Fibroblast of pulmonary artery (primary cell): ENCODE measurements at regions not wholly inside any gene's neighbourhood (a gene's known extent, or its start where the extent isn't known, plus 50 kb on each side); places are given as distances from the start of the nearest gene placed in this dataset.

ENCODE experiments used
- DNase-seq: peaks from one replicate; pipeline ENCODE4 v3.0.0-alpha.2; 2010; ENCODE audit warnings: low read depth
- H3K4me3 ChIP-seq: replicated peaks from 2 replicates; pipeline ENCODE4 v1.5.1; 2011; ENCODE audit warnings: low read depth, mild to moderate bottlenecking, control low read depth, low read length, moderate library complexity
- TF ChIP-seq, protein P1 (sequence below): IDR thresholded peaks from 2 replicates; pipeline ENCODE4 v1.5.1; 2011; ENCODE audit warnings: mild to moderate bottlenecking, control low read depth, low read length, inconsistent platforms; ENCODE audit errors: missing control alignments

DNA sequence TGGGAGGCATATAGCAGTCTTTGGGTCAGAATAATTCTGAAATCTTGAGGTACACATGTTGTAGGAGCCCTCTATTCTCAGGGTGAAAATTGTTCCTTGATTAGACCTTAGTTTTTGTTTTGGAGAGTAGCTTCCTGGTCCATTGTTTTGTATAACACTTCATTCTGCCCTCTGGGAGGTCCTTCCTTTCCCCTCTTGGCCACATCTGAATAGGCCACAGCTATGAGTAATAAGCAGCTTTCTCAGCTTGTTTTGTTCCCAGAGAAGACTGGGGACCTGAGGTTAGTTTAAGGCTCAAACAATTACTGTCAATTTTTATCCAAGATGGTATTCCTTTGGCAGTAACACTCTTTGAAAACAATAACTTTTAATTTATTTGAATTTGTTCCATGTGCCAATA lies 72.6 kb upstream of the NOL4 start:
- H3K4me3 ChIP-seq: no peak overlapping the region
- TF ChIP-seq, protein P1, sequence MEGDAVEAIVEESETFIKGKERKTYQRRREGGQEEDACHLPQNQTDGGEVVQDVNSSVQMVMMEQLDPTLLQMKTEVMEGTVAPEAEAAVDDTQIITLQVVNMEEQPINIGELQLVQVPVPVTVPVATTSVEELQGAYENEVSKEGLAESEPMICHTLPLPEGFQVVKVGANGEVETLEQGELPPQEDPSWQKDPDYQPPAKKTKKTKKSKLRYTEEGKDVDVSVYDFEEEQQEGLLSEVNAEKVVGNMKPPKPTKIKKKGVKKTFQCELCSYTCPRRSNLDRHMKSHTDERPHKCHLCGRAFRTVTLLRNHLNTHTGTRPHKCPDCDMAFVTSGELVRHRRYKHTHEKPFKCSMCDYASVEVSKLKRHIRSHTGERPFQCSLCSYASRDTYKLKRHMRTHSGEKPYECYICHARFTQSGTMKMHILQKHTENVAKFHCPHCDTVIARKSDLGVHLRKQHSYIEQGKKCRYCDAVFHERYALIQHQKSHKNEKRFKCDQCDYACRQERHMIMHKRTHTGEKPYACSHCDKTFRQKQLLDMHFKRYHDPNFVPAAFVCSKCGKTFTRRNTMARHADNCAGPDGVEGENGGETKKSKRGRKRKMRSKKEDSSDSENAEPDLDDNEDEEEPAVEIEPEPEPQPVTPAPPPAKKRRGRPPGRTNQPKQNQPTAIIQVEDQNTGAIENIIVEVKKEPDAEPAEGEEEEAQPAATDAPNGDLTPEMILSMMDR: no peak
- no peak for DNase-seq

DNA sequence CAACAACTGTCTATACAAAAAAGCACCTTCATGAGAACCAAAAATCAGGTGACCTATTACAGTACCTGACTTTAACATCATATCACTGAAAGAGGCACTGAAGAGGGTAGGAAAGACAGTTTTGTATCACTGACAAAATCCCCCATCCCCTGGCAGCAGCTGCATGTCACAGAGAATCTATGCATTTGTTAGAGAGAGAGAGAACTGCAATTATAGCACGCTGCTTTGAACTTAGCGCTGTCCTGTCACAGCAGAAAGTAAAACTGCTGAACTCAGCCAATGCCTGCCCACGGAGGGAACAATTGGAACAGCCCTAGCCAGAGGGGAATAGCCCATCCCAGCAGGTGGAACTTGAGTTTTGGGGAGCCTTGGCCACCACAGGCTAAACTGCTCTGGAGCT lies 75.1 kb upstream of the NOL4 start:
- H3K4me3 ChIP-seq: no peak overlapping the region
- TF ChIP-seq, protein P1: no peak
- DNase-seq: no peak

DNA sequence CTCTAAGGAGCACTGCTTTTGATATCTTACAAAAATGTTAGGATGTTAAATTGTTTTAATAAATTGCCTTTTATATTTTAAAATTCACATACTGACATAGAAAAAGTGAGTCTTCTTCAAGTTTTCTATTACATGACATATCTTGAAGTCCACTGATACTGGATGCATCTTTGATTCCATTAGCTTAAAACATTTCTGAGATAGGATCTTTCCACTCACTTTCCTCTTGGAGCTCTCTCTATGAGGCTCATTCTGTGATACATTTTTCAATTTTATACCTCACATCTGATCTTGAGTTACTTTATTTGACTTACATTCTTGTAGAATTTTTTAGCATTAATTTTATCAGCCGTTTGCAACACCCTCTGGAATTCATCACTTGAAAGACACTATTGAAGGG lies 86.8 kb upstream of the NOL4 start:
- TF ChIP-seq, protein P1: no peak
- DNase-seq: no peak
- H3K4me3 ChIP-seq: no peak overlapping the region

DNA sequence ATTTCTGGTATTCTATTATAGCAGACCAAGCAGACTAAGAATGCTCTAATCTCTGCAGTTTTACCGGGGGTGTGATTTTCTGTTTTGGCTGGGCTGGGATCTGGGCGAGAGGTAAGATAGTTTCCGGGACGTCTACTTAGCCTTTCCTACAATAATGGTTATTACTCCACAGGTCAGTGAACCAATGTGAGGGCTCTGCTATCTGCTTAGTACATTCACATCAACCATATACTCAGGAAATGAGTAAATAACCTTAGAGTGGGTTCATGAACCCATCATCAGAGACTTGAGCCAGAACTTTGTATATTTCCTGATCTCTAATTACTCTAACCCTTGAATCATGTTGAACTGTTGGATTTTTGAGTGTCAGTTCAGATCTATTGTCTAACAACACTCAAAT lies 90.1 kb upstream of the NOL4 start:
- no peak for DNase-seq
- H3K4me3 ChIP-seq: no peak overlapping the region
- TF ChIP-seq, protein P1: no peak

DNA sequence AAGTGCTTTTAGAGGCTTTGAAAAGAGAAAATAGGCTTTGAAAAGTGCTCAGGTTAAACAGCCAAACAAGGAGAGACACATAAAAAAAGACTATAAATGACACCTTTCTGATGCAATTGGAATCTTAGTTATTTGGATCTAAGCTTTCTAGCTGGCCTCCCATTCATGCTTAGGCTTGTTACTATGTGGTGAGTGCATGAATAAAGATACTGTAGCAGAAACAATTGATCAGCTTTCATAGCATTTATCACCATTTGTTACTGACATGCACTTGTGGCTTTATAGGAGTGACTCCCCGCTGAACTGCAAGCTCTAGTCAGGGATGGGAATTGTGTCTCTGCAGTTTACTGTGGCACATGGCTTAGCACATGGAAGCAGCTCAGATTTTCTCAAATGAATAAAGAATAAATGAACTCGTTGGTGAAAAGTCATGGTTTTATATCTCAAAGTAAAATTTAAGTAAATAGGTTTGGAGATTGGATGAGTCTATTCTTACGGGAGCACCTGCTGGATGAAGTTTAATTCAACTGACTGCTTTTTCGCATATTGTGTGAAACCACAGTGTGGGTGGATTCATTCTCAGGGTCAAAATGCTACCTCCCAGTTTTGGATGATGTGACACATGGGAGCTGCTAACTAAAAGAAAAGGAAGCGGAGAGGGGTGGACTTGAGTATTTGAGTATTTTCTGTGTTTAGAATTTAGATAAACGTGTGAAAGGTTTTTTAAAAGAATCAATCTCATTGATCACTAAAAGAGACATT lies 91.1 kb upstream of the NOL4 start:
- no peak overlapping the region for H3K4me3 ChIP-seq
- DNase-seq: no peak
- TF ChIP-seq, protein P1: no peak

DNA sequence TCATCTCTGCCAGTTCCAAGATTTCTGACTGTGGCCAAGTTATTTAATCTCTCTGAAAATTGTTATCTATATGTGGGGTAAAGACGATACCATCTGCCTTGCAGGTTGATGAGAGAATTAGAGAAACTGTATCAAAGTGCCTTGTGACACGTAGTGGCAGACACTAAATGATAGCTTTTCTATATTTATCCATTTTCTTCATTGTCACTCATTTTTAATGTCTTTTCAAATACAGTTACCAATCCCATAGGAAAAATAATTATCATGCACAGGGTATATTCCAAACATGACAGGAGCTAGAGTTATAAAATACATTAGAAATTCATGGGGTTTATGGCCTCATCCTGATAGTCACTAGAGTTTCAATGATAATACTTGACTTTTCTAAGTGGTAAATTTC lies 95.6 kb upstream of the NOL4 start:
- no peak overlapping the region for H3K4me3 ChIP-seq
- TF ChIP-seq, protein P1: no peak
- no peak for DNase-seq

DNA sequence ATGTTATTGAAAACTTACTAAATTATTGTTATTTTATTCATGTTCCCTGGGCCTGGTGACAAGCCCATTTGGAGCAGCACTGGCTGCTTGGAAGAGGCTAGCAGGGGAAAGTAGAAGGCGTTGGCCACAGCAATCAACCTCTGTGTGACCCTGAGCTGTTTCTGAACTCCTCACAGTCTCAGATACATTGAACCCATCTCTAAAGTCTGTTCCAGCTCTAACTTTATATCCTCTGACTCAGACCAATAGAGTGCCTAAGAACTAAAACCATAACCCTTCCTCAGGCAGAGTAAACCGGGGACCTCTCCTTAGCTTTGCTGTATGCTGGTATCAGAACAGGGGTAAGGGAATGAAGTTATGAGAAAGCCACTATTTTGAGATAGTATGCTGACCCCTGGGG lies 96.4 kb upstream of the NOL4 start:
- no peak for DNase-seq
- H3K4me3 ChIP-seq: no peak overlapping the region
- TF ChIP-seq, protein P1: no peak
